ENCODE measurements at regions not wholly inside any gene's neighbourhood (a gene's known extent, or its start where the extent isn't known, plus 50 kb on each side); places are given as distances from the start of the nearest gene placed in this dataset.
"Not testable (repeated sequence)": the region's sequence is repeated elsewhere in the genome, so short reads cannot be mapped to it uniquely, and the experiment has no call there.

DNA sequence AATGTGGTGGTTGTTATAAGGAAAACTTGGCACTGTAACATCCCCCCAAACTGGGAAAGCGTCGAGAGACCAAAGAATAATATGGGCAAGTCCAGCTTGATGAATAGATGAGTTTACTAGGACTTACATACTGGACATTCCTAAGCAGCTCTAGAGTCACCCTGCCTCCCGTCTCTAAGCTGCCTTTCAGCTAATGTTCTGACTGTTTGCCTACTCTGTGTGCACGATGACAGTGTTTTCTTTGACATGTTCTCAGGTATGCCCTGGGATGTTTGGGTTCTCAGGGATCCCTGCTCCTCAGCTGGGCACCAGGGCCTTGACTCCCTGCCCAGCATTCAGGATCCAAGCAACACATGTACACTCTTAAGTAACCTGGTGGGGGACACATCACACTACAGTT, 87.5 kb downstream of the MRPL57 start:
- not testable (repeated sequence) for DNase-seq

DNA sequence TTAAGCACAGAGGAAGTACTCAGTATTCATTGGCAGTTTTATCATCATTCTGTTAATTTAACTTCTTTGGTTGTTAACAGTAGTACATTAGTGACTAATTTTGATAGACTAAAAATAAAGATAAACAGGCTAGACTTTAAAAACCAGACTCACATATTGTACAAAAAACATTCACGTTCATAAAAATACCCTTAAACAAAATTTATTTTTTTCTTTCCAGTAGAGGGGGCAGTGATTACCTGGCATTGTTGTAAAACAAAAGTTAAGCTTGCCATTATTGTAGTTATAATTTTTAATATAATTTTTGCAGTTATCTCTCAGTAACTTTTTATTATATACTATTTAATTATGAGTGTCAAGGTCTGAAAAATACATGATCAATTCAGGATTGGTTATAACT, 92.0 kb downstream of the MRPL57 start:
- not testable (repeated sequence) for DNase-seq

DNA sequence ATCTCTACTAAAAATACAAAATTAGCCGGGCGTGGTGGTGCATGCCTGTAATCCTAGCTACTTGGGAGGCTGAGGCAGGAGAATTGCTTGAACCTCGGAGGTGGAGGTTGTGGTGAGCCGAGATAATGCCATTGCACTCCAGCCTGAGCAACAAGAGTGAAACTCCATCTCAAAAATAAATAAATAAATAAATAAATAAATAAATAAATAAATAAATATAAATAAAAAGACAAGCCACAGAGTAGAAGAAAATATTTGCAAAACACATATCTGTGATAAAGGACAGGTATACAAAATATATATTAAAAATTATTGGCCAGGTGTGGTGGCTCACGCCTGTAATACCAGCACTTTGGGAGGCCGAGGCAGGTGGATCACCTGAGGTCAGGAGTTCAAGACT, 96.0 kb downstream of the MRPL57 start:
- not testable (repeated sequence) for DNase-seq

GRCh38 chr13:21274457-21274856, 98.0 kb downstream of the MRPL57 start:
- DNase-seq, result not testable (repeated sequence)

DNA sequence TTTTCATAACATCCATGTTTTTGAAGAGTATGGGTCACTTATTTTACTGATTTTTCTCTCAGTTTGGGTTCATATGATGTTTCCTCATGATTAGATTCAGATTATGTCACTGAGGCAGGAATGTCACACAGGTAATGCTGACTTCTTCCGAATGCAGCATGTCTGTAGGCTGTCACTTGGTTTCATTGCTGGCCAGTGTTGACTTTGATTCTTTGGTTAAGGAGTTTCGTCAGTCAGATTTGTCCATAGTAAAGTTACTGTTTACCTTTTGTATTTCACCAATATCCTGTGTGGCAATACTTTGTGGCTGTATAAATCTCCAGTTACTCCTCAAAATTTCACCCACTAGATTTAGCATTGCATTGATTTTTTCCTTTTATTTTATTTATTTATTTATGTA, 105.6 kb downstream of the MRPL57 start:
- DNase-seq, result no peak

GRCh38 chr13:21287331-21287907, 111.0 kb downstream of the MRPL57 start:
- DNase-seq, result no peak

- no peak for DNase-seq
Observed at GRCh38 chr13:21289475-21289874, 113.0 kb downstream of the MRPL57 start.

DNA sequence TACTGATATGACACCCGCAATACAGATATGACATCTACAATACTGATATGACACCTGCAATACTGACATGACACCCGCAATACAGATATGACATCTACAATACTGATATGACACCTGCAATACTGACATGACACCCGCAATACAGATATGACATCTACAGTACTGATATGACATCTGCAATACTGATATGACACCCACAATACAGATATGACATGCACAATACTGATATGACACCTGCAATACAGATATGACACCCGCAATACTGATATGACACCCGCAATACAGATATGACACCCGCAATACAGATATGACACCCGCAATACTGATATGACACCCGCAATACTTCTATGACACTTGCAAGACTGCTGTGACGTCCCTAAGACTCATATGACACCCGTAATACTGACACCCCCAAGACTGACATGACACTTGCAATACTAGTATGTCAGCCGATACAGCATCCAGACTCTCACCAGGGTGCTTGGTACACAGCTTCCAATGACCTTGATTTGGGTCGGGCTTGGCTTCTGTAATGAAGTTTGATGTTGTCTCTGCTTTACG, 114.1 kb downstream of the MRPL57 start:
- not testable (repeated sequence) for DNase-seq

DNA sequence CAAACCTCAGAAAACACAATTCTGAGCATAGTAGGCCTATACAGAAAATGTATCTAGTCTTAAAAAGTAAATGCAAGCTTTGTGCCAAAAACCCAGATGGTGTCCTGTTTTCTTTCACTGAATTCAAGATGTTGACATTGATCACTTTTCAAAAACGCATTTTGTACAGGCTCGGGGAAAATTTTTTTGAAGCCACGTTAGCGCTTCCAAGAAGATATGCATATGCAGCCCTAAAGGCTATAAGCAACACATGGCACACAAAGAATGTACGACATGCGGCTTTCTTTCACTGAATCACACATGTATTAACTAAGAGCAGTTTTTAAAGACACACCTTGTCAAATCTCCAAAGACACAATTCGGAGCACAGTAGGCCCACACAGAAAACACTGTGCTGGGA, 115.4 kb downstream of the MRPL57 start:
- no peak for DNase-seq

- DNase-seq, result peak; percentile 78
Observed at GRCh38 chr13:21296991-21297390, 120.5 kb downstream of the MRPL57 start.

- peak; percentile 39 for DNase-seq
Observed at GRCh38 chr13:21297447-21297846, 121.0 kb downstream of the MRPL57 start.

- DNase-seq, result peak; percentile 96
Observed at GRCh38 chr13:21297914-21298831, 121.7 kb downstream of the MRPL57 start.

- no peak for DNase-seq
Observed at GRCh38 chr13:21304256-21304655, 127.8 kb downstream of the MRPL57 start.

GRCh38 chr13:21306300-21307073, 130.0 kb downstream of the MRPL57 start:
- not testable (repeated sequence) for DNase-seq

DNA sequence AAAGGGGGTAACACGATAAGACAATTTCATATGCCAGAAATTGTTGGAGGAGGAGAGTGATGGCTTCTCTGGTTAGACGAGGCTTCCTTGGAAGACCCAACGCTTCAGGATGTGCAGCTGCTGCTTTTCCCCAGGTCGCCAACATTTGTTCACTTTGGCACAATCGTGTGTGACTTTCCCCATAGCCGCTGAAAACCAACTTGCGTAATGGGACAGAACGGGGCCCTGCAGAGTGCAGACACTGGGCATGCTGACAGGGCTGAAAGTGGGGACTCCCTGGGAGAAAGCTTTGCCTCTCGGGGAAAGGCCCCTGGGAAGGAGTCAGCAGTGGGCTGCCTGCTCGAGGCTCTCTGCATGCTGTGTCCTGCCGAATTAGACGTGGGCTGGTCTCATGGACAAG, 130.7 kb downstream of the MRPL57 start:
- not testable (repeated sequence) for DNase-seq

GRCh38 chr13:21308906-21309305, 132.4 kb downstream of the MRPL57 start:
- no peak for DNase-seq

DNA sequence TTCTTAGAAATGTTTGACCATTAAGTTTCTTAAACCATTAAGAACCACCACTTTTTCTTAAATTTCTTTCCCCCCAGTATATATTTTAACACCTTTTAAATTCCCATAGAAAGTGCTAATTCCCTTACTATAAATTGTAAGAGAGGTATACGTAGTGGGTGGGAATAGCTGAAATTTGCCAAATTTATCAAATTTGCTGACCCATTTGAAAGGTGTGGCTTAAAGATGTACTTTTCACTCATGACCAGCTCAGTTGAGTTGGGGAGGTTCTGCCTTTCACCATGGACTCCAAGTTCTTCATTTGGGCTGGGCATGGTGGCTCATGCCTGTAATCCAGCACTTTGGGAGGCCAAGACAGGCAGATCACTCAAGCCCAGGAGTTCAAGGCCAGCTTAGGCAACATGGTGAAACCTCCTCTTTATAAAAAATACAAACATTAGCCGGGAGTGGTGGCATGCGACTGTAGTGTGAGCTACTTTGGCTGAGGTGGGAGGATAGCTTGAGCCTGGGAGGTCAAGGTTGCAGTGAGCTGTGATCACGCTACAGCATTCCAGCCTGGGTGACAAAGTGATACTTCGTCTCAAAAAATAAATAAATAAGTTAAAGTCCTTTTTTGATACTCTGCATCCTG, 133.2 kb downstream of the MRPL57 start:
- peak; percentile 13 for DNase-seq

DNA sequence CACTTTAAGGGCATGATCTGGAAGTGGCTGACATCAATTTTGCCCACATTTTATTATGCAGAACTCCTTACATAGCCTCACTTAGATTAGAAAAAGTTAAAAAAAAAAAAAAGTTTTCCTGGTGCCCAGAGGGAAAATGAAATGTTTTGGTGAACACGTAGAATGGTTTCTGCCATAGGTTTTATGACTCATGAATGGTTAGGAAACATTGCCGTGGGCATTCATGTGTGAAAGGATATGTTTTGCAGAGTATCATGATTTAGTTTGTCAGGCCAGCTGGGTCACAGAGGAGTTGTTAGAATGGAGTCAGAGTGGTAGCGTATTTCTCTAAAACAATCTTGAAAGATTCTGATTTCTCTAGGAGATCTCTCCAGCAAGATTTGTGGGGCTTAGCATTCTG, 133.8 kb downstream of the MRPL57 start:
- no peak for DNase-seq

DNA sequence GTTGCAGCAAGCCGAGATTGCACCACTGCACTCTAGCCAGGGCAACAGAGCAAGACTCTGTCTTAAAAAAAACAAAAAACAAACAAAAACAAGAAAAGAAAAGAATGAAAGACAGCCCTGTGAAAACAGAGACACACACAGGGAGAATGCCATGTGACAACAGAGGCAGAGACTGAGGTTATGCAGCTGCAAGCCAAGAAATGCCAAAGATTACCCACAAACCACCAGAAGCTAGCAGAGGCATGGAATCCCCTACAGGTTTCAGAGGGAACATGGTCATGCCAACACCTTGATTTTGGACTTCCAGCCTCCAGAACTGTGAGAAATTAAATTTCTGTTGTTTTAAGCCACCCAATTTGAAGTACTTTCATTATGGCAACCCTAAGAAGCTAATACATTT, 138.5 kb downstream of the MRPL57 start:
- not testable (repeated sequence) for DNase-seq

- DNase-seq, result no peak
Observed at GRCh38 chr13:21316376-21316775, 139.9 kb downstream of the MRPL57 start.

GRCh38 chr13:21318891-21319532, 140.1 kb downstream of the ZDHHC20 start:
- no peak for DNase-seq

Data from hematopoietic multipotent progenitor cell treated with erythropoietin and hydrocortisone succinate and interleukin-3 and kit ligand, for 6 days (in vitro differentiated cells).